Adrenal gland (tissue), 5 donors: ENCODE measurements at regions not wholly inside any gene's neighbourhood (a gene's known extent, or its start where the extent isn't known, plus 50 kb on each side); places are given as distances from the start of the nearest gene placed in this dataset.

Source experiments
- CTCF ChIP-seq, 6 experiments: fragments of 450-650 bp in 4 of 6; fragments of 200-600 bp in 2 of 6; sonication (generic) in 1 of 6; IDR thresholded peaks; 1 replicate in 5 of 6; 2 replicates in 1 of 6; pipeline versions ENCODE4 v1.5.1 to v1.8.0; 2016 to 2021; ENCODE audit warnings: antibody characterized with exemption in 6 of 6, mild to moderate bottlenecking in 2 of 6, moderate library complexity in 1 of 6
- POLR2A ChIP-seq, 2 donors: fragments of 450-650 bp; IDR thresholded peaks; one replicate each; pipeline ENCODE4 v1.6.1; 2017; ENCODE audit warnings: antibody characterized with exemption in 2 of 2, mild to moderate bottlenecking in 2 of 2, moderate library complexity in 1 of 2
- donor health status: DM: no; HTN: no; CAD: no.

GRCh38 chr2:234643407-234643806 is 146.5 kb upstream of the ARL4C start:
- TF ChIP-seq CTCF (IDR thresholded peaks at IDR 0.05) (no peak), POLR2A (IDR thresholded peaks at IDR 0.05) (no peak)
